Keratinocyte (primary cell): ENCODE measurements at regions not wholly inside any gene's neighbourhood (a gene's known extent, or its start where the extent isn't known, plus 50 kb on each side); places are given as distances from the start of the nearest gene placed in this dataset.

Experiments
- EZH2 ChIP-seq: IDR thresholded peaks from one replicate; pipeline ENCODE4 v1.6.1; 2012; ENCODE audit warnings: inconsistent platforms, mild to moderate bottlenecking, low read length, moderate library complexity
- TF ChIP-seq, protein P1 (sequence below), 3 experiments: IDR thresholded peaks in 1 of 3; conservative IDR thresholded peaks in 1 of 3; optimal IDR thresholded peaks in 1 of 3; 2 replicates in 2 of 3; 3 replicates in 1 of 3; pipeline versions ENCODE3 to v1.5.1; 2011; ENCODE audit warnings: low read length in 3 of 3, mild to moderate bottlenecking in 3 of 3, moderate library complexity in 2 of 3, control low read depth in 1 of 3, inconsistent platforms in 1 of 3; ENCODE audit not compliant: insufficient read depth in 2 of 3; ENCODE audit errors: extremely low read depth in 1 of 3

DNA sequence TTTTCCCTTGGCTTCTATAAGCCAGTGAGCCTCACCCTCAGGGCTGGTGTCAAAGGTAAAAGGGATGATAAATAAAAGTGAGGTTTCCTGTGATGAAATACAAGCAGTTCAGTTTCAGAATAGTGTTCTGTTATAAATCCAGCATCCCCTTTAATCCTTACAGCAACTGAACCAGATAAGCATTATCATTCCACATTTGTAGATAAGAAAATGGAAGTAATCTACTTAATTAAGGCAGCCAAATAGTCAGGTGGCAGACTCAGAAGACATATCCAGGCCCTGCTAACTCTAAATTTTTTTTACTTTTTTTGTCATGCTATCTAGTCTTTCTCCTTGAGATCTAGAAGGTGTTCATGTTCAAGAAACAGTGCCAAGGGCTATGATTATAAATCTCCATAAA lies 99.4 kb upstream of the SOX21 start:
- TF ChIP-seq EZH2 = no peak
- TF ChIP-seq, protein P1, sequence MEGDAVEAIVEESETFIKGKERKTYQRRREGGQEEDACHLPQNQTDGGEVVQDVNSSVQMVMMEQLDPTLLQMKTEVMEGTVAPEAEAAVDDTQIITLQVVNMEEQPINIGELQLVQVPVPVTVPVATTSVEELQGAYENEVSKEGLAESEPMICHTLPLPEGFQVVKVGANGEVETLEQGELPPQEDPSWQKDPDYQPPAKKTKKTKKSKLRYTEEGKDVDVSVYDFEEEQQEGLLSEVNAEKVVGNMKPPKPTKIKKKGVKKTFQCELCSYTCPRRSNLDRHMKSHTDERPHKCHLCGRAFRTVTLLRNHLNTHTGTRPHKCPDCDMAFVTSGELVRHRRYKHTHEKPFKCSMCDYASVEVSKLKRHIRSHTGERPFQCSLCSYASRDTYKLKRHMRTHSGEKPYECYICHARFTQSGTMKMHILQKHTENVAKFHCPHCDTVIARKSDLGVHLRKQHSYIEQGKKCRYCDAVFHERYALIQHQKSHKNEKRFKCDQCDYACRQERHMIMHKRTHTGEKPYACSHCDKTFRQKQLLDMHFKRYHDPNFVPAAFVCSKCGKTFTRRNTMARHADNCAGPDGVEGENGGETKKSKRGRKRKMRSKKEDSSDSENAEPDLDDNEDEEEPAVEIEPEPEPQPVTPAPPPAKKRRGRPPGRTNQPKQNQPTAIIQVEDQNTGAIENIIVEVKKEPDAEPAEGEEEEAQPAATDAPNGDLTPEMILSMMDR (optimal IDR thresholded peaks at IDR 0.05 in 1 of 3, IDR thresholded peaks at IDR 0.05 in 1 of 3, conservative IDR thresholded peaks at IDR 0.05 in 1 of 3; ENCODE audit: extremely low read depth in 1 of 3, insufficient read depth in 2 of 3, low read length in 3 of 3) = no peak
